KMS-11 (cell line): ENCODE measurements at regions not wholly inside any gene's neighbourhood (a gene's known extent, or its start where the extent isn't known, plus 50 kb on each side); places are given as distances from the start of the nearest gene placed in this dataset.

Source experiments
- H2AFZ ChIP-seq: fragments of 200-600 bp; sonication (generic); 2 replicates; pipeline ENCODE4 v1.6.1; 2016; ENCODE audit warnings: antibody characterized with exemption, mixed run types, low read depth
- H3K27ac ChIP-seq: fragments of 200-600 bp; sonication (generic); 2 replicates; pipeline ENCODE4 v1.6.1; 2016; ENCODE audit warnings: mild to moderate bottlenecking, mixed run types
- H3K27me3 ChIP-seq: fragments of 200-600 bp; sonication (generic); 2 replicates; pipeline ENCODE4 v1.6.1; 2017; ENCODE audit warnings: mild to moderate bottlenecking, low read depth, mixed run types, moderate library complexity; ENCODE audit not compliant: insufficient read depth
- H3K36me3 ChIP-seq: fragments of 200-600 bp; sonication (generic); 2 replicates; pipeline ENCODE4 v1.6.1; 2017; ENCODE audit warnings: mild to moderate bottlenecking, mixed run types; ENCODE audit not compliant: insufficient read depth
- H3K4me1 ChIP-seq: fragments of 200-600 bp; sonication (generic); 2 replicates; pipeline ENCODE4 v1.6.1; 2016; ENCODE audit warnings: mild to moderate bottlenecking, low read depth, mixed run types; ENCODE audit not compliant: poor library complexity, severe bottlenecking
- H3K4me2 ChIP-seq: fragments of 200-600 bp; sonication (generic); 2 replicates; pipeline ENCODE4 v1.7.0; 2016; ENCODE audit warnings: mild to moderate bottlenecking, mixed run types
- H3K4me3 ChIP-seq: fragments of 200-600 bp; sonication (generic); IDR thresholded peaks from 2 replicates; pipeline ENCODE4 v1.6.1; 2017; ENCODE audit warnings: low read depth, low read length, mixed read lengths; ENCODE audit not compliant: insufficient read depth
- H3K79me2 ChIP-seq: fragments of 200-600 bp; sonication (generic); 2 replicates; pipeline ENCODE4 v1.6.1; 2016; ENCODE audit warnings: low read depth, mixed run types; ENCODE audit not compliant: insufficient read depth
- H3K9ac ChIP-seq: fragments of 200-600 bp; sonication (generic); 2 replicates; pipeline ENCODE4 v1.6.1; 2016; ENCODE audit warnings: mild to moderate bottlenecking, mixed run types
- H4K20me1 ChIP-seq: fragments of 200-600 bp; sonication (generic); 2 replicates; pipeline ENCODE4 v1.6.1; 2016; ENCODE audit warnings: mild to moderate bottlenecking, mixed run types; ENCODE audit not compliant: insufficient read depth
- TF ChIP-seq, protein P1 (sequence below): fragments of 200-600 bp; sonication (generic); conservative IDR thresholded peaks from 2 replicates; pipeline ENCODE4 v1.6.1; 2017; ENCODE audit warnings: low read depth, mild to moderate bottlenecking, antibody characterized with exemption, low read length, moderate library complexity, mixed read lengths

DNA sequence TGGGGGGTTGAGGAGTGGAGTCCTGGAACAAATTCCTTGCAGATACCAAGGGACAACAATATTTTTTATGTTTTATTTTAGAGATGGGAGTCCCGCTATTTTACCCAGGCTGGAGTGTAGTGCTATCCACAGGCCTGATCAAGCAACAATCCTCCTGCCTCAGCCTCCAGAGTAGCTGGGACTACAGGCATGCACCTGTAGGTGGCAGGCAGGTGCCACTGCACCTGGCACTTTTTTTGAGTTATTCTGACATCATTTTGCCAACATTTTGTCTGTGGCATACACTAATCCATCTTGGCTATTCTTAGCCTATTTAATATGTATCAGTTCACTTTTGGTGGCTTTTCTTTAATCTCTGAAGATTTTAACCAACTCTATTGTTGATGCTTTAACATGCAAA is 317.8 kb upstream of the MTPN start:
- H3K4me3 ChIP-seq, result no peak overlapping the region
- H3K9ac ChIP-seq, result no peak overlapping the region
- H4K20me1 ChIP-seq, result no peaks in the 10 kb centered on the region
- no peaks in the 10 kb centered on the region for H3K4me1 ChIP-seq
- TF ChIP-seq, protein P1, sequence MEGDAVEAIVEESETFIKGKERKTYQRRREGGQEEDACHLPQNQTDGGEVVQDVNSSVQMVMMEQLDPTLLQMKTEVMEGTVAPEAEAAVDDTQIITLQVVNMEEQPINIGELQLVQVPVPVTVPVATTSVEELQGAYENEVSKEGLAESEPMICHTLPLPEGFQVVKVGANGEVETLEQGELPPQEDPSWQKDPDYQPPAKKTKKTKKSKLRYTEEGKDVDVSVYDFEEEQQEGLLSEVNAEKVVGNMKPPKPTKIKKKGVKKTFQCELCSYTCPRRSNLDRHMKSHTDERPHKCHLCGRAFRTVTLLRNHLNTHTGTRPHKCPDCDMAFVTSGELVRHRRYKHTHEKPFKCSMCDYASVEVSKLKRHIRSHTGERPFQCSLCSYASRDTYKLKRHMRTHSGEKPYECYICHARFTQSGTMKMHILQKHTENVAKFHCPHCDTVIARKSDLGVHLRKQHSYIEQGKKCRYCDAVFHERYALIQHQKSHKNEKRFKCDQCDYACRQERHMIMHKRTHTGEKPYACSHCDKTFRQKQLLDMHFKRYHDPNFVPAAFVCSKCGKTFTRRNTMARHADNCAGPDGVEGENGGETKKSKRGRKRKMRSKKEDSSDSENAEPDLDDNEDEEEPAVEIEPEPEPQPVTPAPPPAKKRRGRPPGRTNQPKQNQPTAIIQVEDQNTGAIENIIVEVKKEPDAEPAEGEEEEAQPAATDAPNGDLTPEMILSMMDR, result peak; percentile 47
- no peak overlapping the region for H2AFZ ChIP-seq
- H3K36me3 ChIP-seq, result no peaks in the 10 kb centered on the region
- no peak overlapping the region for H3K27ac ChIP-seq
- H3K79me2 ChIP-seq, result no peaks in the 10 kb centered on the region
- no peaks in the 10 kb centered on the region for H3K27me3 ChIP-seq
- H3K4me2 ChIP-seq, result no peak overlapping the region

DNA sequence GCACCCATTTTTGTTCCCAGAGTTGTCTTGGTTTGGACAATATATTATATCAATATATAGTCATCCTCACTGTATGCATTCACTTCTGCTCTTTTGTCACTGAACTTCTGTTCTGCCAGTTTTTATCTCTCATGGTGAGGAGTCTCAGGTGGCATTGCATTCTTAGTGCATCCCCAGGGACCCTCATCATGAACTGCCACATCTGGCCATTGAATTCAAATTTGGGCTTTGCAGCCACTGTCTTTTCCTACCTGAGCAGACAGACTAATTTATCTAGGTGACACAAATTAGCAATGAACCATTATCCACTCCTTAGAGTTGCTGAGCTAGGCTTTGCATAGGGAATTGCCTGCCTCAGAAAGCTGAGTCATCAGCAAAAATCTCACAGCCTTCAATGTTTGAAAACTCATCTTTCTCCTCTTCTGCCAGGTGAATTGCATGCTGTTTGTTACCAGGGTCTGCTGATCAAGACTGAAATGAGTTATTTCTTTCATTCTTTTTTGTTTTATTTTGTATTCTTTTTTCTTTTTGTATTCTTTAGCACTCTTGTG is 316.8 kb upstream of the MTPN start:
- H3K4me2 ChIP-seq, result no peak overlapping the region
- no peak overlapping the region for H2AFZ ChIP-seq
- no peaks in the 10 kb centered on the region for H3K27me3 ChIP-seq
- H3K27ac ChIP-seq, result no peak overlapping the region
- no peaks in the 10 kb centered on the region for H3K4me1 ChIP-seq
- H3K4me3 ChIP-seq, result no peak overlapping the region
- TF ChIP-seq, protein P1, result no peak
- H4K20me1 ChIP-seq, result no peaks in the 10 kb centered on the region
- H3K36me3 ChIP-seq, result no peaks in the 10 kb centered on the region
- H3K79me2 ChIP-seq, result no peaks in the 10 kb centered on the region
- H3K9ac ChIP-seq, result no peak overlapping the region

DNA sequence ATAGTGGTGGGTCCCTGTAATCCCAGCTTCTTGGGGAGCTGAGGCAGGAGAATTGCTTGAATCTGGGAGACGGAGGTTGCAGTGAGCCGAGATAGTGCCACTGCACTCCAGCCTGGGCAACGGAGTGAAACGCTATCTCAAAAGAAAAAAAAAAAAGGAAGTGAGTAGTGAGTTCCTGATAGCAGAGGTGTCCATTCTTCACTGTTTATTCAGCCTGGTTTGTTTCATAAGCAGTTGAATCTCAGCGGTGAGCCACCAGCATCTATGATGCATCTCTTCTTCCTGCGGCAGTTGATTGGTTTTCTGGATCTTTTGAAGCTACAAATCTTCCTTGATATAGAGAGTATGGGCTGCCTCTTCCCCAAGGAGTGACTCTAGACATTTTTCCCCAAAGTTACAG is 316.1 kb upstream of the MTPN start:
- Histone ChIP-seq H3K27ac (no peak overlapping the region), H3K4me2 (no peak overlapping the region), H2AFZ (no peak overlapping the region), H3K4me1 (no peaks in the 10 kb centered on the region), H3K79me2 (no peaks in the 10 kb centered on the region), H4K20me1 (no peaks in the 10 kb centered on the region), H3K9ac (no peak overlapping the region), H3K36me3 (no peaks in the 10 kb centered on the region), H3K4me3 (no peak overlapping the region), H3K27me3 (no peaks in the 10 kb centered on the region)
- TF ChIP-seq, protein P1, result no peak

DNA sequence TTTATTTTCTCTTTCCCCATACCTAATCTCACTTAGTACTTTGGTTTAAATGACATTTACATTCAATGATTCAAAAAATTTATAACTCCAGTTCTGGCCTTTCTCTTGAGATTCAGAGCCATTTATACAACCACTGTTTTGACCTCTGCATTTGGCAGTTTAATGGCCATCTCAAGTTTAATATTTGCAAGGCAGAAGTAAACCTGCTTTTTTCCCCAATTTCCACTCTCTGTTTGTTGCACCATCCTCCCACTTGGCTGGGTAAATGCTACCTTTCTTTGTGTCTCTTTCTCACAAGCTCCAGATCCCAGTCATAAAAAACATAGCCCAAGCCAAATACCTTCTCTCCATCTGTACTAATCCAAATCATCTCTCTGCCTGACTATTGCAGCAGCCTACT is 315.2 kb upstream of the MTPN start:
- Histone ChIP-seq H3K27ac (no peak overlapping the region), H3K36me3 (no peaks in the 10 kb centered on the region), H4K20me1 (no peaks in the 10 kb centered on the region), H3K4me1 (no peaks in the 10 kb centered on the region), H2AFZ (no peak overlapping the region), H3K79me2 (no peaks in the 10 kb centered on the region), H3K4me2 (no peak overlapping the region), H3K9ac (no peak overlapping the region), H3K4me3 (no peak overlapping the region), H3K27me3 (no peaks in the 10 kb centered on the region)
- TF ChIP-seq, protein P1, result no peak
